Aorta (tissue), 5 donors: ENCODE measurements at regions not wholly inside any gene's neighbourhood (a gene's known extent, or its start where the extent isn't known, plus 50 kb on each side); places are given as distances from the start of the nearest gene placed in this dataset.

Experiments used
- ATAC-seq: fragments of 200-7000 bp; cut with Tn5 transposase; one replicate; pipeline ENCODE4 v1.9.1; 2022; ENCODE audit warnings: moderate library complexity; ENCODE audit not compliant: low FRiP score
- DNase-seq, 2 donors: peaks; one replicate each; pipeline ENCODE4 v3.0.0-alpha.2; 2020
- H3K27ac ChIP-seq, 2 donors: one replicate each; pipeline ENCODE4 v1.5.1; 2013; ENCODE audit warnings: low read length in 2 of 2, mild to moderate bottlenecking in 2 of 2, moderate library complexity in 2 of 2, control low read depth in 1 of 2, inconsistent platforms in 1 of 2, low read depth in 1 of 2
- H3K27me3 ChIP-seq, 2 donors: one replicate each; pipeline ENCODE4 v1.6.1; 2013; ENCODE audit warnings: control low read depth in 1 of 2, low read length in 1 of 2, mild to moderate bottlenecking in 1 of 2, moderate library complexity in 1 of 2; ENCODE audit not compliant: insufficient read depth in 2 of 2, control insufficient read depth in 1 of 2
- H3K36me3 ChIP-seq, 2 donors: one replicate each; pipeline ENCODE4 v1.6.1; 2013; ENCODE audit warnings: control low read depth in 1 of 2, low read length in 1 of 2, mild to moderate bottlenecking in 1 of 2; ENCODE audit not compliant: insufficient read depth in 2 of 2, control insufficient read depth in 1 of 2
- H3K4me1 ChIP-seq, 2 donors: one replicate each; pipeline ENCODE4 v1.6.1; 2013; ENCODE audit warnings: low read length in 2 of 2, control low read depth in 1 of 2, mild to moderate bottlenecking in 1 of 2, moderate library complexity in 1 of 2; ENCODE audit not compliant: insufficient read depth in 2 of 2, control insufficient read depth in 1 of 2
- H3K4me3 ChIP-seq, 2 donors: one replicate each; pipeline ENCODE4 v1.5.1; 2013; ENCODE audit warnings: low read length in 2 of 2, control low read depth in 1 of 2, mild to moderate bottlenecking in 1 of 2
- H3K9me3 ChIP-seq: one replicate; pipeline ENCODE4 v1.6.1; 2013; ENCODE audit warnings: mild to moderate bottlenecking, low read length; ENCODE audit not compliant: control insufficient read depth
- WGBS, 2 donors: extraction: QIAGEN DNeasy Blood & Tissue Kit; methylation state at CpG; one replicate each; pipeline ENCODE4 v1.1.7; 2013; 5-methylcytosine and 5-hydroxymethylcytosine counted together
- intact Hi-C, 2 donors: fragments of 100-400 bp; cut with DNase I; formaldehyde crosslinking; loops; one replicate each; pipeline versions ENCODE4 v1.14.2 to v1.15.0; 2022
- donor health status: healthy with polysubstance abuse.
- donor health status: Bipolar disorder and iron deficiency.
- donor health status: DM: no; HTN: no; CAD: no.
- donor health status: DM: no; HTN: no; CAD: no.
- donor health status: DM: yes; HTN: yes; CAD: no.

DNA sequence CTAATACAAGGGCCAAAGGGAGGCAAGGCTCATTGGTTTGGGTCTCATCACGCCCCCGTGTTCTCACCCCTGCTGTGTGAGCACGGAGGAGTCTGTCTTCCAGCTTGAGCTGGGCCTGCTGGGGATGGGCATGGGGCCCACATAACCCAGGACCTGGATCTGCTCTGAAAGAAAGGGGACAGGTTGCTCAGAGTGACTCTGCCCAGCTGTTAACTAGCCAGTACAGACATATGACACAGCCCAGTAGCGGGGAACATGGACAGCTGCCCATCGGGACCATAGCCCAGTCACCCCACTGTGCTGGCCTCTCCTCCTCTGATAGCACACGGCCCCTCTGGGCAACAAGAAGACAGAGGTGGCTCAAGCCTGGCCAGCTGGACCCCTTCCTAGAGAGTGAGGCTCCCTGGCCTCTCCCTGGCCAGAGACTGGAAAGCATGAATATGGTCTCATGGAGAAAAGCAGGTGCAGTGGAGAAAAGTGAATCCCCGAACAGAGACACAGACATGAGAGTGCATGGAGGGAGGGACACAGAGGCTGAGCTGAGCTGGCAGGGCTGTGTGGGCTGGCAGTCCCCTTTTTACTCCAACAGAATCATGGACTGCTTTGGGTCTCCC, 973.9 kb downstream of the BRD1 start:
- Histone ChIP-seq H3K36me3 (no peaks in the 10 kb centered on the region), H3K9me3 (no peaks in the 10 kb centered on the region), H3K27me3 (no peaks in the 10 kb centered on the region), H3K27ac (no peak overlapping the region), H3K4me3 (no peak overlapping the region), H3K4me1 (no peaks in the 10 kb centered on the region)
- WGBS, 2 donors = 58 to 66% methylated on average over 7 of the region's 7 CpGs
- ATAC-seq = no peak
- intact Hi-C loops = no loop called here
- DNase-seq = no peak

DNA sequence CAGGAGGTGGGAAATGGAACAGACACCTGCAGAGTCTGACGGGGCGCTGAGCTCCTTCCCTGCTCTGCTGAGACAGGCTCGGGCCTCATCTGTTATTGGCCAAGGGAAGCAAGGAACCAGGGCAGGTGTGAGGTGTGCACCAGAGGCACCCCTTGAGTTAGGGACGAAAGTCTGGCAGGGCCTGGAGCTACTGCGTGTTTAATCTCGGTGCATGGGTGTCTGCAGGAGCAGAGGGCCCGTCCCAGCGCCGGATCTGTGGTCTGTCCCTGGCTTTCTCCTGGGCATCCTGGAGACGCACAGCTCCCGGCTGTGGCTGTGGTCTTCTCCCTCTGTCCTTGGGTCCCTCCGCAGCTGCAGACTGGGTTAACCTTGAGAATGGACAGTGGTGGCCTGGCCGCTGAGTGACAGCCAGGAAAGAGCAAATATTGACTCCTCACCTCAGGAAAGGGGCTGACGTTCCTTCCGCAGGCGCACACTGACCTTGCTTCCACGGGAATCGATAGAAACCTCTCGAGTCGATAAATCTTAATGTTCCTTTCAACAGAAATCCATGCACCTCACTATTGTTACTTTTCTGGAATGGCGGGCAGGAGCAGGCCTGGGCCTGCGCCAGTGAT, 975.6 kb downstream of the BRD1 start:
- H3K9me3 ChIP-seq = no peaks in the 10 kb centered on the region
- H3K4me3 ChIP-seq = no peak overlapping the region
- intact Hi-C loops = no loop called here
- H3K27ac ChIP-seq = no peak overlapping the region
- WGBS, 2 donors = 90 to 94% methylated on average over 22 of the region's 22 CpGs
- ATAC-seq = no peak
- peak in 1 of 2 donors; percentile 31 for DNase-seq
- H3K4me1 ChIP-seq = no peaks in the 10 kb centered on the region
- H3K36me3 ChIP-seq = no peaks in the 10 kb centered on the region
- H3K27me3 ChIP-seq = no peaks in the 10 kb centered on the region

DNA sequence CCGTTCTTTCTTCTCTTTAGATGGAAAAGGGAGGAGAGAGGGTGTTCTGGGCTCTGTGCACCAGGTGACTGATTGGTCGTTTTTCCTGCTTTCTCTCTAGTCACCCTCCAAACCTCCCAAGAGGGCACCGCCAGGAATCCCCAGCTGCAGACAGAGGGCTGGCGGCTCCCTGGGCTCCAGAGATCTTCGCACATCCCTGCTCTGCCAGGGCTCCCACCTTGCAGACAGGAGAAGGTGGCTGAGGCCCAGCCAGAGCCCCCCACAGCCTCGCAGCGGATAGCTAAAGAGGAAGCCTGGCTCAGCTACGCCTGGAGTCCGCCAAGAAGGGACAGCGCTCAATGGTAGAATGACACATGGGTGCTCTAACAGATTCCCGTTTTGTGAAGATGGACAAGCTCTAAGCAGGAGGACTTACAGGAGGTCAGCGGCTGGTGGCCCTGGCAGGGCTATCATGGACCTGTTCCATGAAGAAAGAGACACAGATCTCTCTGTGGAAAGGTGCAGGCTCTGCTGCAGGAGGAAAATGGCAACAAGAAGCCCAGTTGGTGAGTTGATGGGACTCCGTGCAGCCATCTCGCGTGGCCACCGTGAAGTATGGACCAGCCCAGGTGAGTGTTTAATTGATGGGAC, 976.9 kb downstream of the BRD1 start:
- Histone ChIP-seq H3K9me3 (no peaks in the 10 kb centered on the region), H3K27ac (no peak overlapping the region), H3K4me3 (no peak overlapping the region), H3K36me3 (no peaks in the 10 kb centered on the region), H3K4me1 (no peaks in the 10 kb centered on the region), H3K27me3 (no peaks in the 10 kb centered on the region)
- ATAC-seq (no peak), DNase-seq (peak in 1 of 2 donors; percentile 47)
- intact Hi-C loops = no loop called here
- WGBS, 2 donors = 92 to 95% methylated on average over 16 of the region's 16 CpGs

DNA sequence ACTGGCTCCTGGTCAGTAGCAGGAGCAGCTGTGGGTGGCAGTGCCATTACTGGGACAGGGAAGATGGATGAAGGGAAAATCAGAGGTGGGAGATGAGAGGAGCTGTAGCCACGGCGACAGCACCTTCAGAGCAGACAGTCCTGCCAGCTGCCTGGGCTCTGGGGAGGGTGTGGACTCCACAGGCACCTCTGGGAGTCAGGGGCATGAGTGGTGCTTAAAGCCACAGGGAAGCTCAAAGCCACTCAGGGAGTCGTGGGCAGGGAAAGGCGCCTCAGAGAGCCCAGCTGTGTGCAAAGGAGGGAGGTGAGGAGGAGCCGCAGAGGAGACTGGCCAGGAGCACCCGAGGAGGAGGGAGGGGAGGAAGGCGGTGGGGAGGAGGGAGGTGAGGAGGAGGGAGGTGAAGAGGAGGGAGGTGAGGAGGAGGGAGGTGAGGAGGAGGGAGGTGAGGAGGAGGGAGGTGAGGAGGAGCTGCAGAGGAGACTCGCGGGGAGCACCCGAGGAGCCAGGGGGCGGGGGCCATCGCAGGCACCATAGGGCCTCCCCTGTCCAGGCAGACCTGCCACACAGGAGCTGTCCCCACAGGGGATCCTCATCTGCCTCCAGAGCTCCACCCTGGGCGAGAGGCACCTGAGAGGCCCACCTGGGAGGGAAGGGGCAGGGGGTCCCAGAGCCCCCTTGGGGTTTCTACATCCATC, 977.6 kb downstream of the BRD1 start:
- no peaks in the 10 kb centered on the region for H3K4me1 ChIP-seq
- no peaks in the 10 kb centered on the region for H3K27me3 ChIP-seq
- WGBS, 2 donors = 82 to 85% methylated on average over 12 of the region's 13 CpGs
- DNase-seq = peak in 1 of 2 donors; percentile 62
- no peaks in the 10 kb centered on the region for H3K36me3 ChIP-seq
- H3K9me3 ChIP-seq = no peaks in the 10 kb centered on the region
- no peak overlapping the region for H3K27ac ChIP-seq
- intact Hi-C loops = no loop called here
- no peak for ATAC-seq
- H3K4me3 ChIP-seq = no peak overlapping the region

DNA sequence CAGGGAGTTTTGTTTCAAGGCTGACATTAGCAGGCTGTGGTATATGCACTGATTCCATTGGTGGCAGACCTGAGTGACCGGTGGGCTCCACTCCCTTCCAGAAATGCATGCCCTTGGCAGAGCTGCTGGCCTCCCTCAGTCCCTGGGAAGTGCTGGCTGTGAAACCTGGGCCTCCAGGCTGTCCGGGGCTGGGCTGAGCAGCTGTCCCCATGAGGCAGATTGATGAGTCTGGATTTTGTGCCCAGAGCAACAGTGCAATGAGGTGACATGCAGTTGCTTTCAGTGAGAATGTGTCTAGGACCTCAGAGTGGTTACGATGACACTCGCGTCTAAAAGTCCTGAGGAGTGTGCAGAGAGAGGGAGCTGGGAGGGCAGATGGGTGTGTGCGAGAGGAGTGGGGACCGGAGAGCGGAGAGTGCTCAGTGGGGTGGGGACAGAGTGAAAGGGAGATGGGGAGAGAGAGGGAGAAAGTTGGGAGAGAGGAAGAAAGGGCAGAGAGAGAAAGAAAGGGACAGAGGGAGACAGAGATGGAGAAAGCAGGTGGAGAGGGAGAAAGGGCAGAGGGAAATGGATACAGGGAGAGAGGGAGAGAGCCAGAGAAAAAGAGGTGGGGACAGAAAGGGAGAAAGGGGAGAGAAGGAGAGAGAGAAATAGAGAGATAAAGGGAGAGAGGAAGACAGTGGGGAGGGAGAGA, 978.3 kb downstream of the BRD1 start:
- Histone ChIP-seq H3K4me1 (no peaks in the 10 kb centered on the region), H3K4me3 (no peak overlapping the region), H3K27ac (no peak overlapping the region), H3K36me3 (no peaks in the 10 kb centered on the region), H3K27me3 (no peaks in the 10 kb centered on the region), H3K9me3 (no peaks in the 10 kb centered on the region)
- intact Hi-C loops = no loop called here
- 18 to 41% methylated on average over 8 of the region's 8 CpGs for WGBS, 2 donors
- ATAC-seq = no peak
- DNase-seq = peak in 1 of 2 donors; percentile 50

DNA sequence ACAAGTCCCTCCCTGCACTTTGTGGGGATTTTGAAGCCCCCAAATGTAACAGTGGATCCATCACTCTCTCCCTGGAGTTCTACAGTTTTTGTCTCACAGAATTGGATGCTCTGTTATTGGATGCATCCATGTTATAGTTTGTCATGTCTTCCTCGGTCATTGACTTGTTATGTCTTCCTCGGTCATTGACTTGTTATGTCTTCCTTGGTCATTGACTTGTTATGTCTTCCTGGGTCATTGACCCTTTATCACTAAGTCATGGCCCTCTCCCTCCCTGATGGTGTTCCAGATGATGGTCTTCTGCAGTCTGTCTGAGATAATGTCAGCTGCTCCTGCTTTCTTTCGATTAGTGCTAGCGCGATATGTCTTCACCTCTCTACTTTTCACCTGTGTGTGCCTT, 981.5 kb downstream of the BRD1 start:
- no peaks in the 10 kb centered on the region for H3K27me3 ChIP-seq
- no peaks in the 10 kb centered on the region for H3K9me3 ChIP-seq
- no peaks in the 10 kb centered on the region for H3K36me3 ChIP-seq
- H3K27ac ChIP-seq = no peak overlapping the region
- H3K4me1 ChIP-seq = no peaks in the 10 kb centered on the region
- ATAC-seq = no peak
- H3K4me3 ChIP-seq = no peak overlapping the region
- 90 to 93% methylated on average over 5 of the region's 5 CpGs for WGBS, 2 donors
- intact Hi-C loops = no loop called here
- DNase-seq = no peak

DNA sequence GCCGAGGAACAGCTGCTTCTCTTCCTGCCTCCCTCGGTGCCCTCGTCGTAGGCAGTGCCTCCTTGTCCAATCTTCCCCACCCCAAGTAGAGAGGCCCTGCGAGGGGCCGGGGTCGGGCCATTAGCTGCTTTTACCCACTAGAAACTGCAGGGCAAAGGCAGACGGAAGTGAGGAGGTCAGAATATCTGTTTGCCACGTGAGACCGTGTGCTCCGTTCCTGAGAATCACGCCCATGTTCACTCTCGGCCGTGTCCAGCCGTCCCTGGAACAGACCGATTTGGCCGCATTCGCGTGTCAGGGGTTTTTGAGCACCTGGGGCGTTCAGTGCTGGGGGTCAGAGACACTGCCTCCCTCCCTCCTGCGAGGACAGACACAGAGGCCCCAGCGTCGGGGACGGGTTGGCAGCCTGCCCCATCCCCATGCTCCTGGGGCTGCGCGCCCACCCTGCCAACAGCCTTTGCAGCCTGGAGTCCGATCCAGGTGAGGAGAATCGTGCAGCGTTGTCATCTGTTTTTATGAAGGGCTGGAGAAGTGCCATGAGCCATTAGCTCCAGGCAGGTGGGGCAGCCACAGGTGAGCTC, 982.2 kb downstream of the BRD1 start:
- intact Hi-C loops = no loop called here
- Histone ChIP-seq H3K4me1 (no peaks in the 10 kb centered on the region), H3K4me3 (no peak overlapping the region), H3K27ac (no peak overlapping the region), H3K36me3 (no peaks in the 10 kb centered on the region), H3K9me3 (no peaks in the 10 kb centered on the region), H3K27me3 (no peaks in the 10 kb centered on the region)
- peak in 1 of 2 donors; percentile 55 for DNase-seq
- ATAC-seq = no peak
- WGBS, 2 donors = 93 to 95% methylated on average over 29 of the region's 29 CpGs

DNA sequence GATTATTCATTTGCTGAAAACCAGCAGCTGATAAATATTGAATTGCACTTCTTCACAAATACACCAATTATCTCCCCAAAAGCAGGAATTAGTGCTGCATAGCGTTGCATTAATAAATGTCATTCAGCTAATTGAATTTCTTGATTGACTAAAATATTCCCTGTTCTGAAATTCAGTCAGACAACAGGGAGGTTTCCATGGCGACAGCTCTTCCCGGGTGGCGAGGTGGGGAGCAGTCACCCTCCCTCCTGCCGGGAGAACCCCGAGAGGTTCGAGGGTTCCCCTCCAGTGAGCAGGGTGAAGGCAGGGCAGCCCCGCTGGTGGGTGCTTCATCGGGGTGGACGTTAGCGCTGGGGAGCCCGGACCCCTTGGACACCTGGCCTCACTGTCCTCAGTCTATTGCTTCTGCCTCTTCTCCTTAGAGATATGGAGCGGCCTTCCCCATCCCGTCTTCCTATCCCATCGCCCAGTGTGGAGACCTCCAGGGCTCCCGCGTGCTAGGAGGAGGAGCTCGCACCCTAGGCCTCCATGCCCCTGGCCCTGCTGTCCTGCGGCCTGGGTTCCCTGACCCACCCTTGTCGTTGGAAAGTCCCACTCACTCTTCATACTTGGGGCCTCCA, 983.5 kb downstream of the BRD1 start:
- H3K36me3 ChIP-seq = no peaks in the 10 kb centered on the region
- H3K9me3 ChIP-seq = no peaks in the 10 kb centered on the region
- whole genome bisulfite sequencing, 2 donors = 90 to 91% methylated on average over 20 of the region's 20 CpGs
- no peak for ATAC-seq
- intact Hi-C loops = no loop called here
- H3K4me1 ChIP-seq = no peaks in the 10 kb centered on the region
- DNase-seq = peak in 1 of 2 donors; percentile 58
- no peak overlapping the region for H3K4me3 ChIP-seq
- no peaks in the 10 kb centered on the region for H3K27me3 ChIP-seq
- H3K27ac ChIP-seq = no peak overlapping the region
